Endothelial cell of umbilical vein (primary cell): ENCODE measurements at regions not wholly inside any gene's neighbourhood (a gene's known extent, or its start where the extent isn't known, plus 50 kb on each side); places are given as distances from the start of the nearest gene placed in this dataset.

Experiments
- BruUV-seq: library from RNA; stranded (reverse); fragments of 400-500 nt; replicated peaks from 2 replicates; lab custom pipeline; 2021; lab: Mats Ljungman, UMichigan
- CTCF ChIA-PET: fragments of 300-600, 350-600 bp; sonication (Branson Sonifier 250); formaldehyde crosslinking; loops from one replicate; lab custom pipeline; 2021; ENCODE audit warnings: antibody characterized with exemption, inconsistent platforms; lab: Charles Lee
- POLR2A ChIA-PET: fragments of 300-600, 350-600 bp; sonication (Branson Sonifier 250); formaldehyde crosslinking; loops from one replicate; lab custom pipeline; 2021; ENCODE audit warnings: antibody characterized with exemption, inconsistent platforms; lab: Charles Lee
- DNase-seq: peaks from one replicate; pipeline ENCODE4 v3.0.0-alpha.2; 2011; ENCODE audit warnings: low read depth, low spot score
- FAIRE-seq: peaks from 2 replicates; lab custom pipeline; 2011; peaks lifted over from hg19 to GRCh38; lab: Jason Lieb, UNC
- H2AFZ ChIP-seq: 2 replicates; pipeline ENCODE4 v1.6.0; 2012; ENCODE audit warnings: low read depth, low read length, control low read depth, inconsistent platforms
- H3K27ac ChIP-seq: 2 replicates; pipeline ENCODE4 v1.5.1; 2011; ENCODE audit warnings: low read depth, mild to moderate bottlenecking, control low read depth, low read length, moderate library complexity; ENCODE audit not compliant: insufficient read depth
- H3K27me3 ChIP-seq, 2 experiments: 2 replicates each; pipeline versions ENCODE4 v1.6.0 to v1.6.1; 2011; ENCODE audit warnings: low read length in 2 of 2, mixed read lengths in 1 of 2; ENCODE audit not compliant: control insufficient read depth in 2 of 2, insufficient read depth in 2 of 2
- H3K36me3 ChIP-seq, 2 experiments: 2 replicates in 1 of 2; 3 replicates in 1 of 2; pipeline ENCODE4 v1.5.1; 2011; ENCODE audit warnings: low read length in 2 of 2, mild to moderate bottlenecking in 1 of 2, moderate library complexity in 1 of 2; ENCODE audit not compliant: control insufficient read depth in 2 of 2, insufficient read depth in 2 of 2; ENCODE audit errors: extremely low read depth in 1 of 2
- H3K4me1 ChIP-seq: 3 replicates; pipeline ENCODE4 v1.5.1; 2011; ENCODE audit warnings: mild to moderate bottlenecking, low read length; ENCODE audit not compliant: control insufficient read depth, insufficient read depth; ENCODE audit errors: extremely low read depth
- H3K4me2 ChIP-seq: 2 replicates; pipeline ENCODE4 v1.6.1; 2011; ENCODE audit warnings: low read length, control low read depth, mixed read lengths; ENCODE audit not compliant: insufficient read depth
- H3K4me3 ChIP-seq, 3 experiments: fragments of 200-600 bp in 1 of 3; sonication (generic), shearing (Covaris generic) in 1 of 3; replicated peaks in 1 of 3; 2 replicates each; pipeline ENCODE4 v1.5.1; 2011 to 2016; ENCODE audit warnings: control low read depth in 3 of 3, low read length in 3 of 3, mild to moderate bottlenecking in 2 of 3, inconsistent platforms in 1 of 3, low read depth in 1 of 3, moderate library complexity in 1 of 3; ENCODE audit not compliant: insufficient read depth in 1 of 3
- H3K79me2 ChIP-seq: 2 replicates; pipeline ENCODE4 v1.6.0; 2012; ENCODE audit warnings: low read length, inconsistent platforms; ENCODE audit not compliant: control insufficient read depth, insufficient read depth
- H3K9ac ChIP-seq: replicated peaks from 2 replicates; pipeline ENCODE3; 2011; ENCODE audit warnings: low read length, control low read depth; ENCODE audit not compliant: insufficient read depth; ENCODE audit errors: extremely low read depth
- H3K9me1 ChIP-seq: replicated peaks from 3 replicates; pipeline ENCODE4 v1.6.0; 2011; ENCODE audit warnings: mild to moderate bottlenecking, low read length; ENCODE audit not compliant: control insufficient read depth, insufficient read depth; ENCODE audit errors: extremely low read depth
- H3K9me3 ChIP-seq: replicated peaks from 2 replicates; pipeline ENCODE4 v1.5.1; 2012; ENCODE audit warnings: low read length, inconsistent platforms; ENCODE audit not compliant: control insufficient read depth, insufficient read depth
- H4K20me1 ChIP-seq: replicated peaks from 2 replicates; pipeline ENCODE3; 2011; ENCODE audit warnings: mild to moderate bottlenecking, low read length; ENCODE audit not compliant: control insufficient read depth, insufficient read depth; ENCODE audit errors: extremely low read depth
- EZH2 ChIP-seq: IDR thresholded peaks from 2 replicates; pipeline ENCODE4 v1.6.1; 2012; ENCODE audit warnings: borderline replicate concordance, low read depth, mild to moderate bottlenecking, moderate library complexity, low read length, inconsistent platforms; ENCODE audit not compliant: severe bottlenecking
- FOS ChIP-seq: IDR thresholded peaks from 2 replicates; pipeline ENCODE4 v1.6.1; 2011; ENCODE audit warnings: mild to moderate bottlenecking, low read length, moderate library complexity, borderline replicate concordance; ENCODE audit not compliant: insufficient read depth
- GATA2 ChIP-seq: IDR thresholded peaks from 2 replicates; pipeline ENCODE4 v1.7.0; 2011; ENCODE audit warnings: low read depth, mild to moderate bottlenecking, moderate library complexity, mixed read lengths, low read length; ENCODE audit not compliant: insufficient read length, insufficient read depth
- JUN ChIP-seq: IDR thresholded peaks from 2 replicates; pipeline ENCODE4 v1.6.1; 2011; ENCODE audit warnings: borderline replicate concordance, low read depth; ENCODE audit not compliant: insufficient read length, insufficient read depth
- MAX ChIP-seq: IDR thresholded peaks from 2 replicates; pipeline ENCODE4 v1.6.1; 2011; ENCODE audit not compliant: insufficient read depth, insufficient read length
- MYC ChIP-seq: IDR thresholded peaks from one replicate; pipeline ENCODE4 v1.6.1; 2011; ENCODE audit warnings: mild to moderate bottlenecking, low read depth, low read length
- POLR2A ChIP-seq: IDR thresholded peaks from 2 replicates; pipeline ENCODE4 v1.6.1; 2012; ENCODE audit warnings: low read depth, mild to moderate bottlenecking, control low read depth, low read length
- POLR2AphosphoS5 ChIP-seq: IDR thresholded peaks from 2 replicates; pipeline ENCODE4 v1.6.1; 2012; ENCODE audit warnings: low read depth, mild to moderate bottlenecking, control low read depth, low read length, moderate library complexity; ENCODE audit not compliant: insufficient read depth
- dilution Hi-C: fragments of 300-500 bp; cut with MboI; formaldehyde crosslinking; loops from one replicate; pipeline ENCODE4 v1.15.0; 2019; ENCODE audit warnings: low sequenced_read_pairs; ENCODE audit not compliant: extremely low pct_ligation_motif_present
- intact Hi-C: fragments of 100-400 bp; cut with micrococcal nuclease; formaldehyde crosslinking; loops from one replicate; pipeline ENCODE4 v1.10.0; 2022
- TF ChIP-seq, protein P1 (sequence below), 2 donors: IDR thresholded peaks; 1 replicate in 1 of 2; 2 replicates in 1 of 2; pipeline ENCODE4 v1.5.1; 2011; ENCODE audit warnings: low read length in 2 of 2, mild to moderate bottlenecking in 2 of 2, moderate library complexity in 2 of 2, control low read depth in 1 of 2, inconsistent platforms in 1 of 2, low read depth in 1 of 2; ENCODE audit not compliant: insufficient read depth in 1 of 2; ENCODE audit errors: extremely low read depth in 1 of 2

GRCh38 chr5:71977311-71977710, 130.0 kb upstream of the MAP1B start:
- H3K27ac ChIP-seq, result no peak overlapping the region
- no peak overlapping the region for H3K4me3 ChIP-seq
- H2AFZ ChIP-seq, result no peak overlapping the region
- H3K9me3 ChIP-seq, result no peaks in the 10 kb centered on the region
- H3K36me3 ChIP-seq, result no peaks in the 10 kb centered on the region
- intact Hi-C loops, result no loop called here
- CTCF ChIA-PET, result no interaction called here
- dilution Hi-C loops, result no loop called here
- FAIRE-seq (no peak), DNase-seq (no peak)
- H3K4me1 ChIP-seq, result no peaks in the 10 kb centered on the region
- POLR2A ChIA-PET, result no interaction called here
- no peaks in the 10 kb centered on the region for H4K20me1 ChIP-seq
- TF ChIP-seq GATA2, result no peak
- TF ChIP-seq MYC, result no peak
- TF ChIP-seq POLR2A, result no peak
- TF ChIP-seq EZH2, result no peak
- no peaks in the 10 kb centered on the region for H3K79me2 ChIP-seq
- H3K4me2 ChIP-seq, result no peak overlapping the region
- no TSS peak for BruUV-seq
- H3K9me1 ChIP-seq, result no peaks in the 10 kb centered on the region
- no peak overlapping the region for H3K9ac ChIP-seq
- H3K27me3 ChIP-seq, result peaks cover 10 to 46% of the 10 kb centered on the region in 2 experiments

GRCh38 chr5:71978216-71978615, 129.1 kb upstream of the MAP1B start:
- intact Hi-C loops, result no loop called here
- TF ChIP-seq MAX, result no peak
- no peak for TF ChIP-seq POLR2AphosphoS5
- TF ChIP-seq JUN, result no peak
- TF ChIP-seq EZH2, result no peak
- TF ChIP-seq, protein P1, sequence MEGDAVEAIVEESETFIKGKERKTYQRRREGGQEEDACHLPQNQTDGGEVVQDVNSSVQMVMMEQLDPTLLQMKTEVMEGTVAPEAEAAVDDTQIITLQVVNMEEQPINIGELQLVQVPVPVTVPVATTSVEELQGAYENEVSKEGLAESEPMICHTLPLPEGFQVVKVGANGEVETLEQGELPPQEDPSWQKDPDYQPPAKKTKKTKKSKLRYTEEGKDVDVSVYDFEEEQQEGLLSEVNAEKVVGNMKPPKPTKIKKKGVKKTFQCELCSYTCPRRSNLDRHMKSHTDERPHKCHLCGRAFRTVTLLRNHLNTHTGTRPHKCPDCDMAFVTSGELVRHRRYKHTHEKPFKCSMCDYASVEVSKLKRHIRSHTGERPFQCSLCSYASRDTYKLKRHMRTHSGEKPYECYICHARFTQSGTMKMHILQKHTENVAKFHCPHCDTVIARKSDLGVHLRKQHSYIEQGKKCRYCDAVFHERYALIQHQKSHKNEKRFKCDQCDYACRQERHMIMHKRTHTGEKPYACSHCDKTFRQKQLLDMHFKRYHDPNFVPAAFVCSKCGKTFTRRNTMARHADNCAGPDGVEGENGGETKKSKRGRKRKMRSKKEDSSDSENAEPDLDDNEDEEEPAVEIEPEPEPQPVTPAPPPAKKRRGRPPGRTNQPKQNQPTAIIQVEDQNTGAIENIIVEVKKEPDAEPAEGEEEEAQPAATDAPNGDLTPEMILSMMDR (IDR thresholded peaks at IDR 0.05; ENCODE audit: extremely low read depth in 1 of 2, insufficient read depth in 1 of 2, low read depth in 1 of 2, low read length in 2 of 2), result no peak
- TF ChIP-seq MYC, result no peak
- no peak for TF ChIP-seq POLR2A
- TF ChIP-seq FOS, result no peak
- TF ChIP-seq GATA2, result no peak
- no peak for FAIRE-seq
- H4K20me1 ChIP-seq, result no peaks in the 10 kb centered on the region
- no peak overlapping the region for H3K27ac ChIP-seq
- H3K9ac ChIP-seq, result no peak overlapping the region
- H3K36me3 ChIP-seq, result no peaks in the 10 kb centered on the region
- no peaks in the 10 kb centered on the region for H3K79me2 ChIP-seq
- no TSS peak for BruUV-seq
- POLR2A ChIA-PET, result no interaction called here
- no peaks in the 10 kb centered on the region for H3K4me1 ChIP-seq
- H3K4me2 ChIP-seq, result no peak overlapping the region
- peaks cover 10 to 46% of the 10 kb centered on the region in 2 experiments for H3K27me3 ChIP-seq
- no peaks in the 10 kb centered on the region for H3K9me3 ChIP-seq
- H3K9me1 ChIP-seq, result no peaks in the 10 kb centered on the region
- dilution Hi-C loops, result no loop called here
- no peak overlapping the region for H2AFZ ChIP-seq
- CTCF ChIA-PET, result no interaction called here
- H3K4me3 ChIP-seq, result no peak overlapping the region
- DNase-seq, result no peak
